Activated T-cell treated with anti-CD3 and anti-CD28 coated beads for 24 hours (primary cell): ENCODE measurements at regions not wholly inside any gene's neighbourhood (a gene's known extent, or its start where the extent isn't known, plus 50 kb on each side); places are given as distances from the start of the nearest gene placed in this dataset.

ENCODE experiments used
- DNase-seq: peaks from one replicate; pipeline ENCODE4 v3.0.0-alpha.2; 2020; ENCODE audit warnings: low read depth

DNA sequence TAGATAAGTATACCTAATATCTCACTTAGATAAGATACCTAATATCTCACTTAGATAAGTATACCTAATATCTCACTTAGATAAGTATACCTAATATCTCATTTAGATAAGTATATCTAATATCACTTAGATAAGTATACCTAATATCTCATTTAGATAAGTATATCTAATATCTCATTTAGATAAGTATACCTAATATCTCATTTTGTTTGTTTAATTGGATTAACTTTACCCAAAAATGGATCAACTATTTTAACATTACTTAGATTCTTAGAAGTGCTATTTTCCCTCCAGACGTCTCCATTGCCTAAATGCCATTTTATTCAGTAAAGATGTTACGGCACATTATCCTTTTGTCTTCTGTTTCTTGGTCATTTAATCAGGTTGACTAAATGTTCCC lies 346.4 kb downstream of the CHRM3 start:
- no peak for DNase-seq

DNA sequence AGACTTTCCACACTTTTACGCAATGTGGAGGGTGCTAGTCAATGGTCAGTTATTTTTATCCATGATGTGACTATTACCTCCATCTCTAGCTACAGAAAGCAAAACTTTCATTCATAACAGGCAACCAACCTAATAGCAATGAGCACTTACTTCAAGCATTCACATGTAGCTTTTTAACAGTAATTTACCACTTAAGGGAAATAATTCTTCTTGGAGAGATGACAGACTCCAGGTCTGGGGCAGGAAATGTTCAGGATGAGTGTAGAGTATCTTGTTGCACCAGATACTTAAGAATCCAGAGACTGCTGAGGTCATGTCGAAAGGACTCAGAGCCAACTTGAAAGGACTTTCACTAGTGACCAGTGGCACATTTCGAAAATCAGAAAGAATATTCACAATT lies 347.6 kb downstream of the CHRM3 start:
- no peak for DNase-seq

DNA sequence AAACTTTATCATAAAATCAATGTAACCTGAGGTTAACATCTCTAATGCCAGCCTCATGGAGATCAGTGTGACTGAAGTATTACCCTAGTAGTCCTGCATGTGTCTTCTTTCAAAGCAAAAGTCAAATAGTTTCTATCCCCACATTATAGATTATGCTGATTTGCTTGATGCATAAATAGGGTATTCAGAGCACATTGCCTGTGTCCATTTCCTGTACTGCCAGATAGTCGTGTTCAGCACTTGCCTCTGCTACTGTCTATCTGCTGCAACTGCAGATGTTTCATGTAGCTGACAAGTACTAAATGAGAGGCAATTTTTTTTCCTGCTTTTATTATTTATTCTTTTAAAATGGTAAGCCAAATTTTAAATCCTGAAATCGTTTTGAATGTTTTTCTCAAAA lies 348.7 kb downstream of the CHRM3 start:
- DNase-seq = no peak

DNA sequence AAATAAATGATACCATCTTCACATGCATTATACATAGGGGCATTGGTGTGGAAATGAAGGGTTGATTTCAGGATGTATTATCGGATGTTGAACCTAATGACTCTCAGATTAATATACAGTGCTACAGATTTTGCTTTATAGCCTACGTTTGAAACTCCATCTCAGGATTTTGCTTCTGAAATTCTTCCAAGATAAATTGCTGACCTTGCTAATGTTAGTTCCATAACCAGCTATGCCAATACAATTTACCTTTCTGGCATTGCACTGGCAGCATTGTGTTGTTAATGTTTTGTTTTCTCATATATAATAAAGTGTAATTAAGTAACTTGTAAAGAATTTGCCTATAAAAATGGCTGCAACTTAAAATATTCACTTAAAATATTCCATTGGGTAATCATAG lies 350.1 kb downstream of the CHRM3 start:
- no peak for DNase-seq

DNA sequence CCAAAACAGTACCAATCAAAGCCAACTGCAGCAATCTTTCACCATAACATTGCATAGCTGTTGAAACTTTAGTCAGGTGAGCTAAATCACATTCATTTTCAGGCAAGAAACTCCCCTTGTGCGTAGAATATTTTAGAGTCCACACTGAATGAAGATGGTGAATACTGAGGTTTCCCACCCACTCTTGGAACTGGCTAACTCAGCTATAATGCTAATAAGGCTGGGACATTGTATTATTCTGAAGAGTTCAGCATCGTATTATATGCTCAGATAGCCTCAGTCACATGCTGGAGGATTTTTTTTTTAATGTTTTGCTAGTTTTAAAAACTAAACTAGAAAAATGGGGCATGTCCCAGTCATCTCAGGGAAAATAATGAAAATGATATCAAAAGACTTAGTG lies 352.3 kb upstream of the FMN2 start:
- DNase-seq = no peak

DNA sequence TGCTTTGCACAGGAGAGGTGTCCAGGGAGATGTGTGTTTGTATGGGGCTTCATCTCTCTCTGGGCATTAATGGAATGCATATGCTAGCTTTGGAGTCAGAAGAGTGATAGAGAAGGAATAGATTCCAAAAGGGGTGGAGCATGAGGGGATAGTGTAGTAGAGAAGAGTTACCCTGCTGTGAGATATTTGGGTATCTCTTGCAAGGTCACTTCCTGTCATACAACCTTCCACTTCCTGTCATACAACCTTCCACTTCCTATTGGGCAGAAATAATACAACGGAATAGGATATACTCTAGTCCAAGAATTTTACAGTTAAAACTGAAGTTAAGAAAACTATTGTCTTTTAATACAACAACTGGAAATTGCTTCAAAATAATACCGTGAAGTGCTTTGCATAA lies 351.8 kb upstream of the FMN2 start:
- no peak for DNase-seq

DNA sequence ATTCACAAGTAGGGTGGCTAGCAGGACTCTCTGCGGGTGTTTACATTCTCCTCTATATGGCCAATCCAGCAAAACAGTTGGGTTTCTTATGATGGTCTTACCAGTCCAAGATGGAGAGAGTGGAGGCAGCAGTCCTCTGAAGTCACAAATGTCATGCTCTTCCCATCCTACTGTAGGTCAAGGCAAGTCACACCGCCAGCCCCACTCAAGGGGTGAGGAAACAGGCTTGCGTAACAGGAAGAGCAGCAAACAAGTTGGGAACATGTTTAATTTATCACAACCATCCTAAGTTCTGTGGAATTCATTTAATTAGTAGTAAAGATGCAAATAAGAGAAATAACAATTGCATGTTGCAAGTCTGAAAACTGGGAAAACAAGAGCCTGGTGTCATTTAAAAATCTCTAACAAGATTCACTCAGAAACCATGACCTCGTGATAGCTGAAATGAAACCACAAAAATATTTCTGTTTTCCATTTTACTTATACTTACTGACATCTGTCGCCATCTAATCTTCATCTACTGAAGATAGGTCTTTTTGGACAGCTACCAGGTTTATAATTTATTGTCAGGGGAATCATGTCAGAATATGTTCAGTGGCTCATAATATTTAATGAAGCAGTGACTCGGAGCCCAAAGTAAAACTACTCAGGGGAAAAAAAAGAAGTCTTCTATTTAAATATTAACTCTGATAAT lies 349.1 kb upstream of the FMN2 start:
- no peak for DNase-seq

DNA sequence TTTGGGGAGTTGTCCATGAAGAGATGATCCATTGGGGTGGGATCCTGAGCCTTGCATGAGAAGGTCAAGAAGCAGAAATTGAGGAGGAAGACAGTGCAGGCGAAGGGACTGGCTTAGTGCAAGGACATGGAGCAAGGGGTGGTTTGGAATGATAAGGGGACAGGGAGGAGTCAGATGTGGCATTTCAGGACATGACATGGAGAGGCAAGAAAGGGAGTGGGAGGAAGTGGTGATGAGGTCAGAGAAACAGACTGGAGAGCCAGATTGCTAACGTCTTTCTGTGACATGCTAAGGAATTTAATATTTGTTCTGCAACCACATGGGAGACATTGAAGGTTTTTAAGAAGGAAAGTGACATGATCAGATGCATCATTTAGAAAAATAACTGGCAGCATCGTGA lies 346.8 kb upstream of the FMN2 start:
- no peak for DNase-seq

DNA sequence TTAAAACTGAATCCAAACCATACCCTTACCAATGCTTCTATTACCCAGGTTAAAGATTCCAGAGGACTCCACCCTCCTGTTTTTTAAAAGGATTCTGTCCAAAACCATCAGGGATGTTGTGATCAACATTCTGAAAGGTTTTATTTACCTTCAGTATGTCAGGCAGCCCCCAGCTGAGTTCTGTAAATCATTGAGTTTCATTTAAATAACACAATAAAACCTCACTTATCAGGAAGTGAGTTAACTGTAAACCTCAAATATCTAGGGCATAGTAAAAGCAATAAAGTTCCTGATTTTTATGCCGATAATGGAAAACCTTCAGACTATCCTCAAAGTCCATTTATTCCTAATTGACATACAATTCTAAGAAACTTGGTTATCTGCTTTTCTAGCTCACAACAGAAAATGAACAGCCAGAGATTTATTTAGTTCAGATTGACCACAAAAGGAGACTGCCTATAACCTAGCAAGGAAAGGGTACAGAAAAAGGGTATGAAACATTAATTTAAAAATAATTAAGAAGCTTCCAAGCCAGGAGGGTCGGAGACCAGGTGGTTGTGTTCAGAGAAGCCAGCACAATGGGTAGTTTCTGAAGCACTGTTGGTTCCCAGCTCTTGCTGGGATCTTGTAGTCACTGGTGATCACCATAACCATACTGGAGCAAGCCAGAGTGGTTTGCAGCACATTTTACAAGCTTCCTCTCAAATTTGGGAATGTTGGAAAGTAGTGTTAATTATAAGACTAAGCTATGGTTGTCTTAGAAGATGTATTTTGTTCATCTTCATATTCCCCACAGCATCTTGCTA lies 336.4 kb upstream of the FMN2 start:
- no peak for DNase-seq

DNA sequence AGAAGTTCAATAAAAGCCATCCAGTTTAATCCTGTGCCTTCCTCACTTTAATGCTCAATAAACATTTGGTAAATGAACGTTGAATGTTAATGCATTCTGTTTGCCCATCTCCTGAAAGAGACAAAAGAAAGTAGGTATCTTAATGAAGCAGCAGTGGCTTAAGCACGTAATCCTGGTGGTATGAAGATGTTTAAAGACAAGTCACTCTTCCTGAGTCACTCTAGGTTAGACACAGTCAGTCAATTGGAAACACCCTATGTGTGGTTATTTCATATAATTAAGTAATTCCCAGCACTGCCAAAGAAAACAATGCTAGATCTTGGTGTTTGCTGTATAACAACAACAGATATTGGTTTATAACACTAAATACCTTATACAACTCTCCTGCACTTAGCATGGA lies 334.0 kb upstream of the FMN2 start:
- no peak for DNase-seq

DNA sequence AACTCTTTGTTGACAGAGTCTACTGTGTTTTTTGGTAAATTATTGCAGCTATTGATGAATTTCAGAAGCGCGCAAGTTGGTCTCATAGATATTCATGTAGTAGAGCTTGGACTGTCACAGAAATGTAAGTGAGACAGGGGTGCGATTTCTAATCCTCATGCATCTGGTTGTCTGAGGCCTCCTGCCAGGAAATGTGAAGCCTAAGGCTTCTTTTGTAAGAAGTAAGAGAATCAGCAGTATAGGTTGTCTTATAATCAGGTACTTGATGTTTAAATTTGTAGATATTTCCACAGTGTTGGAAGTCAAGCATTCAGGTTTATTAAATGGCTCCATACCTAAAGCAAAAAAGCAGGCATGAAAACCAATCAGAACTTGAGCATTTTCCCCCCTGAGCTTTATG lies 332.9 kb upstream of the FMN2 start:
- no peak for DNase-seq

DNA sequence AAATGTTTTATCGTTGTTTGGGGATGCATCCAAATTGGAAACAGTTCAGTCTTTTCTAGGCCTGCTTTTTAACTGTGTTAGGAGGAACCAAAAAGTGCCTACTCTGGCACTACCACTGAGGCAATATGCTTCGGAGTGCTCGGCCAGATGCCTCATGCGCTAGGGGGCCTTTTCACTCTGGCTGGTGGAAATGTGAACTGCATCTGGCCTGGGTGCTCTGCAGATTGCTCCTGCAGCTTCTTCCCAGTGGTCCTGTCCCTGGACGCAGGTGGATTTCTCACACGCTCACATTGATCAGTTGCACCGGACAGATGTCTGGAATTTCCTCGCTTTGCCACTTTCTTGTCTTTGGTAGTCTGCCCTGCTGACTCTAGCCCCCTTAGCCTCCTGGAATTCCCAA lies 330.2 kb upstream of the FMN2 start:
- no peak for DNase-seq

DNA sequence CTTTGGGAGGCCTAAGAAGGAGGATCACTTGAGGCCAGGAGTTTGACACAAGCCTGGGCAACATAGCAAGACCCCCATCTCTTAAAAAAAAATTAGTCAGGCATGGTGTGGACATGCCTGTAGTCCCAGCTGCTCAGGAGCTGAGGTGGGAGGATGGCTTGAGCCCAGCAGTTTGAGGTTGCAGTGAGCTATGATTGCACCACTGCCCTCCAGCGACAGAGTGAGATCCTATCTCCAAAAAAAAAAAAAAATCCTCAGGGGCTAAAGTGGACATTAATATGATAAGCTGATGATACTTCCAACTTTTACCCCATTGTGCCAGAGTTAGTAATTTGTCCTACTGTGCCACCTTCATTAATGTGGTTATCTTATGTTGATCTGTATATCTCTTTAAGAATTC lies 327.8 kb upstream of the FMN2 start:
- DNase-seq = no peak

DNA sequence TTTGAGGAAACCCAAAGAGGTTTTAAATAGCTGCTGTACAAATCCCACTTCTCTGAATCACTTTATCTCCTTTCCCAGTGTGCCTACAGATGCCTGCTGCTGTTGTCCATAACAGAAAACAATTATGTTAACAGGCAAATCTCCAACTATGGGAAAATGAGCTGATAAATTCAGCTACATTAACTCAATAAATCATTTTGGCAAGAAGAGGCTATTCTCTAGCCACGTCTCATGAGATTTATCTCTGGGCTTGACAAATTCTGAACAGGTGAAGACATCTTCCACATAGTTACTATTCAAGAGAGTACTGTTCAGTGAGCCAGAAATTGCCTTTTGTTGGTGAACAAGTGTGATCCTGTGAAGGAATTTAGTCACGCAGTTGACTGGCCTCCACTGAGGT lies 327.1 kb upstream of the FMN2 start:
- DNase-seq = no peak

DNA sequence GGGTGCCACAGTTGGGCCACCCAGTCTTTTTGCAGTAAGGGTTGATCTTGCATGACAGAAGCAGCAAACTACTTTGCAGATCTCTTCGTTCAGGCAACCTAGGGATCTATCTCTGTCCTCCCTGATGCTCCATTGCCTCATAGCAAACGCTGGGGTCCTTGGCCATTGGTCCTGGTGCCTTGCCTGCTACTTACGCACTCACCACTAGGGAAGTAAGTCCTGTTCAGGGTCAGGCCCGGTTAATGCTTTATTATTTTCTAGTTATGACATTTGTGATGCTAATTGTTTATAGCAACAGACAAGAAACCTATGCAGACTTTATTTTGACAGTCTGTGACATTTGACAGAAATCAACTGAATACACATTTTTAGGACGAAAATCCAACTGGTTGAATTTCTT lies 326.5 kb upstream of the FMN2 start:
- DNase-seq = no peak

DNA sequence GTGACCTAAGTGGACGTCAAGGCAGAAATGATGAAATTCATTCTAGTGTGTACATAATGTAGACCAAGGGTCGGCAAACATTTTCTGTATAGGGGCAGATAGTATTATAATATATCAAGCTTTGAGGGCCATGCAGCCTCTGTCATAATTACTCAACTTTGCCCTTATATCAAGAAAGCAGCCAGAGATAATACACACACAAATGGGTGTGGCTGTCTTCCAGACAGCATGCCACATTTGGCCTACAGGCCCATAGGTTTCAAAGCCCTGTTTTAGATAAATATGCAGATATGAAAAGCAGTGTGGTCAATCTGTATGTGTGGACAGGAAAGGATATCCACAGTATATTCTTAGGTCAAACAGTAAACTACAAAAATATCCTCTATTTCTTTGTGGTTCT lies 320.1 kb upstream of the FMN2 start:
- no peak for DNase-seq

DNA sequence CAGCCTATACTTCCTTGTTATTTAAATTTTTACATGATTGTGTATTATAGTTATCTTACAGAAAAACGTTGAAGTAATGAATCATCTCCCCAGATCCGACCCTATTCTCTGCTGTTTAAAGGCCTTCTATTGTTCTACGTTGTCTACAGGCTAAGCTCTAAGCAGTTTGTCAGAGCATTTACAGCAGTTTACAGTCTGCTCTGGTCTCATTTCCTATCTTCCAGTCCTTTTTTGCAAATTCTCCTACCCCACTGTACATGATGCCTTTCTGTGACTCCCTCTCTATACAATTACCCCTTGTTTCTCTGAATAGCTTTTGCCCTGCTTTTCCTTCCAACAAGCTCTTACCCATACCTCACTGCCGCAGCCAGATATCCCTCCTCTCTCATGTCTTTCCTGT lies 319.2 kb upstream of the FMN2 start:
- DNase-seq = no peak

DNA sequence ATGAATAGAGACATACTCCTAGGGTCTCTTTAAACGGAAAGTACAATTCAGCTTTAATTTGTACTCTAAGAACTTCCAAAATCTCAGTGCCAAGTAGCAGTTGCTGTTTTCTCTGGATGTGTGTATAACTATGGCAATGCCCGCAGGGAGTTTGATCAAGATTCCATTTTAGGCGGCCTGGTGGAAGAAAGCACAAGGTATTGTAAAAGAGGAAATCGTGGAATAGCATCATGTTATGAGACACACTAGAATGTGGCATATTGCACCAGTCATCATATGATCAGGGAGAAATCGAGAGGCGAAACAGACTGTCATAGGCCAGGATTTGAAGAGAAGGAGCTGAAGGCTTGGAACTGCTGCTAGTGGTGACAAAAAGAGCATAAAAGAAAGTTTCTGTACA lies 316.2 kb upstream of the FMN2 start:
- DNase-seq = no peak

DNA sequence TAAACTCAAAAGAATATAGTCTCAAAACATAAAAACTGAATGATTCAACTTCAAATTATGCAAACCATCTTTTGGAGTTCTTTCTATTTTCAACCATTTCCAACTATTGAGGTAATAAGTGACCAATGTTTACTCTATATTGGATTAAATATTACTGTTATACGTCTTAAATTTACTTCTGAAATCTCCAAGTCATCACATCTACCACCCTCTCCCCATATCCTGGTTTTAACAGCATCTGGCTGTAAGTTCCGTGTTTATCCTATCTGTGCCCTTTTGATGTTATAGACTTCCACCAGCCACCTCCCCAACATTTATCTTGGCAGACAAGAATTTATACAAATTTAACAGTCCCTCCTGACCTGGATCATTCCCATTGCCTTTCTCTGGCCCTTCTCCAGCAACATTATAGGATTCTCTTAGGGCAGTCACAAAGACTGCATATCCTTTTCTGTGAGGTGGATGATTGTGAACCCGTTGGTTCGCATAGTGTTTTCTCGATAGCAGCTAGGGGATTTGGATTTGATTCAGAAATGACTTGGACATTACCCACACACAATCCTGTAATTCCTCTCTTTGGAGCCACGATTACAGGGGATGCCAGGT lies 313.4 kb upstream of the FMN2 start:
- no peak for DNase-seq

DNA sequence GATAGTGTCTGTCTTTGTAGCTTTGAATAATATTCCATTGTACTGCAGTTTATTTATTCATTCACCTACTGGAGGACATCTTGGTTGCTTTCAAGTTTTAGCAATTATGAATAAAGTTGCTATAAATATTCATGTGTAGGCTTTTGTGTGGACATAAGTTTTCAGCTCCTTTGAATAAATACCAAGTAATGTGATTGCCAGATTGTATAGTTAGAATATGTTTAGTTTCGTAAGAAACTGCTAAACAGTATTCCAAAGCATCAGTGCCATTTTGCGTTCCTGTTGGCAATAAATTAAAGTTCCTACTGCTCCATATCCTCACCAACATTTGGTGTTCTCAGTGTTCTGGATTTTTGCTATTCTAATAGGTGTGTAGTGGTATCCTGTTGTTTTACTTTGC lies 311.7 kb upstream of the FMN2 start:
- DNase-seq = no peak

DNA sequence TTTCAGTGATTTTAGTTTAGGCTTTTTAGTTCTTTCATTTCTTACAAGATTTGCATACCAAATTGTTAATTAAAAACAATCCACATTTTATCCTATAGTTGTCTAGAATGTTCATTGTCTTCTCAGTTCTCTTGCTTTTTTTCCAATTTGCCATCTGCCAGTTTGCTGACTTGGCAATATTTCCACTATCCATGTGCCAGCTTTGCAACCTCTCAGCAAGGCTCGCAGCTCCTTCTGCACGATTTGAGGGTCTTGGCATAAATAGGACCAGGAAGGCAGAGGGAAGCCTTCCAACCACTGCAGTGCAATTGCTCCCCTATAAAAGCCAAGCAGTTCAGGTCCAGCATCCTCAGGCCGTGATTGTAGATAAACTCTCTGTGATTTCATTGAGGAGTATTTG lies 306.8 kb upstream of the FMN2 start:
- DNase-seq = no peak

DNA sequence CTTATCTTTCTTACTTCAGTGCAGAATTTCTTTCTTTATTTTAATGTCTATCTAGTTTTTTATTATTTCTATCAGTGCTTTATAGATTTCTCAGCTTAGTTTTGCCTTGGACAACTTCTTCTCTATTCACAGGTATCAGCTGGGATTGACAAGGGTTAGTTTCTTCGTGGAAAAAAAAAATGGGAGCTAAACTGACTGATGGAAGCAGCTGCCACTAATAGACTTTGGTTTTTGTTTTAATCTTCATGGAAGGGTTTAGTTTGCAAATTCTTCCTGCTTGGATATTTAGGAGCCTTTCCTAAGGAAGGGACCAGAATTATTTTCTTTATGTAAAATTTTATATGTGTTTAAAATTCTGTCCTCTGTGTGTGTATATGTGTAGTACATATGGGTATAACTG lies 306.1 kb upstream of the FMN2 start:
- no peak for DNase-seq

DNA sequence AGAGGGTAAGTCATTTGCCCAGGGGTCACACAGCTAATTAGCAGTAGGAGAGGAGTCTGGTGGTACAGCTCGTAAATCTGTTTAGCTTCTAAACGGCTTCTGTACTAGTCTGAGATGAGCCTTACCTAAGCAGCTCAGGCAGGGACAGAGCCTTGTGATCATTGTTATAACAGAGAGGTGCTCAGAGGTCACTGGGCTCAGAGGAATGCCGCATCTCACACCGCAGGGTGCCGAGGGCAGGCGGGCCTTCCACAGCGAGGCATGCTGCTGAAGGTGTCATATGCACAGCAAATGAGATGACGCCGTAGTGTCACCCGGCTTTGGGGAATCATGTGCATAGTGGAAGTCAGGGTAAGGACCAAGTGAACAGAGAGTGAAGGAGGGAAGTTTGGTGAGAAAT lies 305.2 kb upstream of the FMN2 start:
- DNase-seq = no peak

DNA sequence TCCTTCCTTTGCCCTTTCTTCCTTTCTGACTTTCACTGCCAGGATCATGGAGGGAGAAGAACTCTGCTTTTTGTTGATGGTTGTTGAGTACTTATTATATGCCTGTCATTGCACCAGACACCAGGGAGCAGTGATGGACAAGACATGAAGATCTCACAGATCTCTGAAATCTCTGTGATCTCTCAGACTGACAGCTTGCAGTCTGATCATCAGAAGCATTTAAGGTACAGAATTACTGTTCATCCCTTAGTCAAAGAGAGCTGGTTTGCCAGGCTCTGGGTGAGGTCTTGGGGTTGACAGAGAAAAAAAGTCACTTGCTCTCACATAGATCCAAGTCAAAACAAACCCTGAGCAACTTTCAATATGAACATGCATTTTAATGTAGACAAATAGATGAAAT lies 299.5 kb upstream of the FMN2 start:
- no peak for DNase-seq
